ENCODE measurements at regions not wholly inside any gene's neighbourhood (a gene's known extent, or its start where the extent isn't known, plus 50 kb on each side); places are given as distances from the start of the nearest gene placed in this dataset.

DNA sequence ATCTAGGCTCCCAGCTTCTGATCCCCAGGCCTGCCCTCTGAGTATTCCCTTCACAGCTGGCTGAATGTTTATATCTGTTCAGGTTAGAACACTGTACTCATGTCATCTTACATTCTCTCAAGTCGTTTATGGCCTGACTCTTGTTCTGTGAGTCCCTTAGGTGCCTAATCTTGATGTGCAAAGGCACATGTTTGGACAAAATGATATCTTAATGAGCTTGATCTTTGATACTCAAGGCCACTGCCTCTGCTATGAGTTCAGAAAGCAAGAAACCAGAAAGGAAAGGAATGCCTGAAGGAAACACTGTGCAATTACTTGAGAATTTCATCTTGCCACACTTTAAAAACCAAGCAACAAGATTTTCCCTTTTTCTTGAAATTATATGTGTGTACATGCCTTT, 391.8 kb upstream of the ZNF608 start:
- TF ChIP-seq SRF (IDR thresholded peaks at IDR 0.05; ENCODE audit: low read depth in 2 of 2, low read length in 2 of 2) (no peak), SIX5 (IDR thresholded peaks at IDR 0.05; ENCODE audit: low read depth, low read length, severe bottlenecking) (no peak), TCF7 (IDR thresholded peaks at IDR 0.05; ENCODE audit: borderline replicate concordance) (no peak), MXI1 (IDR thresholded peaks at IDR 0.05; ENCODE audit: low read depth, low read length) (no peak), HCFC1 (IDR thresholded peaks at IDR 0.05; ENCODE audit: low read length) (no peak), NFYA (IDR thresholded peaks at IDR 0.05; ENCODE audit: borderline replicate concordance, low read depth, low read length) (no peak), SIN3A (IDR thresholded peaks at IDR 0.05; ENCODE audit: low read depth, low read length) (no peak), FOXM1 (IDR thresholded peaks at IDR 0.05; ENCODE audit: low read depth, low read length) (no peak), RELA (IDR thresholded peaks at IDR 0.05; ENCODE audit: borderline replicate concordance, partially characterized antibody) (no peak)
- TF ChIP-seq, protein P1, sequence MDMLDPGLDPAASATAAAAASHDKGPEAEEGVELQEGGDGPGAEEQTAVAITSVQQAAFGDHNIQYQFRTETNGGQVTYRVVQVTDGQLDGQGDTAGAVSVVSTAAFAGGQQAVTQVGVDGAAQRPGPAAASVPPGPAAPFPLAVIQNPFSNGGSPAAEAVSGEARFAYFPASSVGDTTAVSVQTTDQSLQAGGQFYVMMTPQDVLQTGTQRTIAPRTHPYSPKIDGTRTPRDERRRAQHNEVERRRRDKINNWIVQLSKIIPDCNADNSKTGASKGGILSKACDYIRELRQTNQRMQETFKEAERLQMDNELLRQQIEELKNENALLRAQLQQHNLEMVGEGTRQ (IDR thresholded peaks at IDR 0.05; ENCODE audit: borderline replicate concordance, low read depth, low read length) = no peak
- TF ChIP-seq, protein P2, sequence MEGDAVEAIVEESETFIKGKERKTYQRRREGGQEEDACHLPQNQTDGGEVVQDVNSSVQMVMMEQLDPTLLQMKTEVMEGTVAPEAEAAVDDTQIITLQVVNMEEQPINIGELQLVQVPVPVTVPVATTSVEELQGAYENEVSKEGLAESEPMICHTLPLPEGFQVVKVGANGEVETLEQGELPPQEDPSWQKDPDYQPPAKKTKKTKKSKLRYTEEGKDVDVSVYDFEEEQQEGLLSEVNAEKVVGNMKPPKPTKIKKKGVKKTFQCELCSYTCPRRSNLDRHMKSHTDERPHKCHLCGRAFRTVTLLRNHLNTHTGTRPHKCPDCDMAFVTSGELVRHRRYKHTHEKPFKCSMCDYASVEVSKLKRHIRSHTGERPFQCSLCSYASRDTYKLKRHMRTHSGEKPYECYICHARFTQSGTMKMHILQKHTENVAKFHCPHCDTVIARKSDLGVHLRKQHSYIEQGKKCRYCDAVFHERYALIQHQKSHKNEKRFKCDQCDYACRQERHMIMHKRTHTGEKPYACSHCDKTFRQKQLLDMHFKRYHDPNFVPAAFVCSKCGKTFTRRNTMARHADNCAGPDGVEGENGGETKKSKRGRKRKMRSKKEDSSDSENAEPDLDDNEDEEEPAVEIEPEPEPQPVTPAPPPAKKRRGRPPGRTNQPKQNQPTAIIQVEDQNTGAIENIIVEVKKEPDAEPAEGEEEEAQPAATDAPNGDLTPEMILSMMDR (IDR thresholded peaks at IDR 0.05 in 2 of 3, conservative IDR thresholded peaks at IDR 0.05 in 1 of 3; ENCODE audit: control insufficient read depth in 2 of 3, extremely low read depth in 1 of 3, insufficient read depth in 1 of 3, low read depth in 3 of 3, low read length in 3 of 3) = no peak

All from GM12878 (cell line).